HepG2 (cell line): ENCODE measurements at regions not wholly inside any gene's neighbourhood (a gene's known extent, or its start where the extent isn't known, plus 50 kb on each side); places are given as distances from the start of the nearest gene placed in this dataset.
A peak's percentile ranks its signal among the peaks of the same experiment; 100 is the strongest.

Experiments used
- BHLHE40 ChIP-seq: IDR thresholded peaks from 2 replicates; pipeline ENCODE4 v1.6.1; 2011; ENCODE audit warnings: low read length, improper control_type of control experiment
- ETV5 ChIP-seq: IDR thresholded peaks from 2 replicates; pipeline ENCODE4 v1.6.1; 2018; ENCODE audit warnings: missing biosample characterization, missing genetic modification reagents, inconsistent platforms, borderline replicate concordance
- FOSL1 ChIP-seq: sonication (generic); formaldehyde crosslinking; IDR thresholded peaks from 2 replicates; pipeline ENCODE4 v1.9.0; 2021; ENCODE audit warnings: missing genetic modification reagents, borderline replicate concordance
- GABPA ChIP-seq, 2 experiments: IDR thresholded peaks; 2 replicates each; pipeline ENCODE4 v1.6.1; 2011 to 2016; ENCODE audit warnings: low read depth in 2 of 2, low read length in 1 of 2, missing biosample characterization in 1 of 2, missing genetic modification characterization in 1 of 2
- HMGXB4 ChIP-seq, 2 experiments: sonication (generic) in 1 of 2; formaldehyde crosslinking in 1 of 2; IDR thresholded peaks; 2 replicates each; pipeline versions ENCODE4 v1.4.0 to v1.6.1; 2018 to 2020; ENCODE audit warnings: missing genetic modification reagents in 2 of 2, borderline replicate concordance in 1 of 2, low read depth in 1 of 2, mild to moderate bottlenecking in 1 of 2, missing biosample characterization in 1 of 2
- LBX2 ChIP-seq: sonication (generic); formaldehyde crosslinking; IDR thresholded peaks from 2 replicates; pipeline ENCODE4 v1.5.0; 2020; ENCODE audit warnings: missing genetic modification reagents, mild to moderate bottlenecking, borderline replicate concordance
- NR2F1 ChIP-seq, 2 experiments: fragments of 450-650 bp in 1 of 2; formaldehyde crosslinking in 1 of 2; IDR thresholded peaks; 2 replicates each; pipeline versions ENCODE4 v1.5.0 to v1.6.1; 2016 to 2020; ENCODE audit warnings: mild to moderate bottlenecking in 1 of 2, missing compliant biosample characterization in 1 of 2, missing genetic modification reagents in 1 of 2, moderate library complexity in 1 of 2
- PAXIP1 ChIP-seq: sonication (generic); formaldehyde crosslinking; conservative IDR thresholded peaks from 2 replicates; pipeline ENCODE4 v1.4.0; 2020; ENCODE audit warnings: mild to moderate bottlenecking, missing genetic modification reagents, moderate library complexity
- SOX5 ChIP-seq: IDR thresholded peaks from 2 replicates; pipeline ENCODE4 v1.6.1; 2016; ENCODE audit warnings: borderline replicate concordance
- SPEN ChIP-seq: sonication (generic); formaldehyde crosslinking; IDR thresholded peaks from 2 replicates; pipeline ENCODE4 v1.5.1; 2020; ENCODE audit warnings: low read depth, mild to moderate bottlenecking, missing genetic modification reagents
- TAF15 ChIP-seq: fragments of 200-400 bp; formaldehyde crosslinking; IDR thresholded peaks from one replicate; pipeline ENCODE4 v1.6.1; 2018; ENCODE audit warnings: mild to moderate bottlenecking, low read depth, low read length; ENCODE audit not compliant: poor library complexity, severe bottlenecking
- TFAP4 ChIP-seq: sonication (generic); IDR thresholded peaks from 2 replicates; pipeline ENCODE4 v1.6.1; 2016; ENCODE audit warnings: low read depth, borderline replicate concordance
- THRA ChIP-seq: sonication (generic); formaldehyde crosslinking; IDR thresholded peaks from 2 replicates; pipeline ENCODE4 v1.4.0; 2020; ENCODE audit warnings: missing genetic modification reagents, borderline replicate concordance
- ZFP1 ChIP-seq: IDR thresholded peaks from 2 replicates; pipeline ENCODE4 v1.6.1; 2016
- ZNF33A ChIP-seq: sonication (generic); formaldehyde crosslinking; IDR thresholded peaks from 2 replicates; pipeline ENCODE4 v1.5.1; 2020; ENCODE audit warnings: missing genetic modification reagents, mild to moderate bottlenecking, moderate library complexity, borderline replicate concordance
- ZNF564 ChIP-seq: sonication (generic); formaldehyde crosslinking; IDR thresholded peaks from 2 replicates; pipeline ENCODE4 v1.8.1; 2023; ENCODE audit warnings: mild to moderate bottlenecking, missing genetic modification reagents
- ZNF773 ChIP-seq: sonication (generic); formaldehyde crosslinking; IDR thresholded peaks from 2 replicates; pipeline ENCODE4 v1.4.0; 2020; ENCODE audit warnings: missing genetic modification reagents, borderline replicate concordance
- ZNF841 ChIP-seq: sonication (generic); formaldehyde crosslinking; IDR thresholded peaks from 2 replicates; pipeline ENCODE4 v1.8.1; 2023; ENCODE audit warnings: missing genetic modification reagents, borderline replicate concordance

GRCh38 chr14:61178226-61179060 is 102.7 kb downstream of the TMEM30B start (continued):
- 0 out of 2 replicates have a peak, but pooled peaks have one; percentile 11 for TF ChIP-seq PAXIP1 (CRISPR knock-in tag)
- TF ChIP-seq ZNF773 (CRISPR knock-in tag): no peak
- 0 out of 2 replicates have a peak, but pooled peaks have one; percentile 1 for TF ChIP-seq SPEN
- no peak for TF ChIP-seq HMGXB4 (CRISPR knock-in tag; IDR thresholded peaks at IDR 0.05; ENCODE audit: borderline replicate concordance in 1 of 2, low read depth in 1 of 2)
- TF ChIP-seq LBX2 (CRISPR knock-in tag): no peak
- TF ChIP-seq ZNF841: no peak
- TF ChIP-seq ZNF564: no peak
- TF ChIP-seq NR2F1 (CRISPR knock-in tag; IDR thresholded peaks at IDR 0.05): peak in 1 of 2 experiments; percentile 48; a peak in 1 of 4 replicates
- TF ChIP-seq TAF15: no peak
- TF ChIP-seq FOSL1 (CRISPR knock-in tag): peak; percentile 58
- TF ChIP-seq ETV5: peak; percentile 57; the same call in 1 of the 2 replicates
- TF ChIP-seq BHLHE40: no peak
- TF ChIP-seq SOX5: no peak; the same call in 1 of the 2 replicates
- peak; percentile 30; the same call in 1 of the 2 replicates for TF ChIP-seq GABPA (IDR thresholded peaks at IDR 0.05; ENCODE audit: low read depth, low read length)
- peak; percentile 63 for TF ChIP-seq GABPA (CRISPR knock-in tag; IDR thresholded peaks at IDR 0.05; ENCODE audit: low read depth)
- TF ChIP-seq ZNF33A (CRISPR knock-in tag): no peak
- peak; percentile 67; the same call in 1 of the 2 replicates for TF ChIP-seq THRA (CRISPR knock-in tag)
- 0 out of 2 replicates have a peak, but pooled peaks have one; percentile 13 for TF ChIP-seq ZFP1
- TF ChIP-seq TFAP4: peak; percentile 30; the same call in 1 of the 2 replicates
